K562 (cell line): ENCODE measurements at regions not wholly inside any gene's neighbourhood (a gene's known extent, or its start where the extent isn't known, plus 50 kb on each side); places are given as distances from the start of the nearest gene placed in this dataset.

Source experiments
- EGR1 ChIP-seq: fragments of 450-650 bp; conservative IDR thresholded peaks from 2 replicates; pipeline ENCODE4 v1.6.1; 2017; ENCODE audit warnings: mild to moderate bottlenecking
- ELK1 ChIP-seq: sonication (generic); formaldehyde crosslinking; IDR thresholded peaks from 2 replicates; pipeline ENCODE4 v1.8.1; 2022; ENCODE audit warnings: missing genetic modification reagents
- HMG20B ChIP-seq: fragments of 250-450 bp; sonication (Bioruptor Pico); IDR thresholded peaks from 2 replicates; pipeline ENCODE4 v1.5.0; 2021; ENCODE audit warnings: mild to moderate bottlenecking
- POLR2AphosphoS5 ChIP-seq: IDR thresholded peaks from 2 replicates; pipeline ENCODE4 v1.6.1; 2011; ENCODE audit warnings: mild to moderate bottlenecking, low read depth, low read length, moderate library complexity; ENCODE audit not compliant: control insufficient read depth, insufficient read depth
- RFX5 ChIP-seq: IDR thresholded peaks from 2 replicates; pipeline ENCODE4 v1.6.1; 2011; ENCODE audit warnings: low read depth, mild to moderate bottlenecking, improper control_type of control experiment, low read length
- SRSF9 ChIP-seq: fragments of 200-400 bp; formaldehyde crosslinking; IDR thresholded peaks from 2 replicates; pipeline ENCODE4 v1.6.1; 2017; ENCODE audit warnings: low read depth, low read length, borderline replicate concordance
- SUPT5H ChIP-seq: fragments of 450-650 bp; IDR thresholded peaks from 2 replicates; pipeline ENCODE4 v1.6.1; 2016
- TRIM28 ChIP-seq: fragments of 450-650 bp; IDR thresholded peaks from 2 replicates; pipeline ENCODE4 v1.6.1; 2017
- ZNF384 ChIP-seq: IDR thresholded peaks from 2 replicates; pipeline ENCODE4 v1.6.1; 2012; ENCODE audit warnings: low read depth, low read length, improper control_type of control experiment
- TF ChIP-seq, protein P1 (sequence below): fragments of 250-450 bp; sonication (Bioruptor Pico); IDR thresholded peaks from 2 replicates; pipeline ENCODE4 v1.4.0; 2020; ENCODE audit warnings: mild to moderate bottlenecking, moderate library complexity
- TF ChIP-seq, protein P2 (sequence below), 3 experiments: IDR thresholded peaks in 2 of 3; conservative IDR thresholded peaks in 1 of 3; 2 replicates each; pipeline ENCODE4 v1.5.1; 2011 to 2012; ENCODE audit warnings: low read length in 3 of 3, mild to moderate bottlenecking in 3 of 3, control low read depth in 2 of 3, improper control_type of control experiment in 1 of 3, inconsistent platforms in 1 of 3, low read depth in 1 of 3, mixed read lengths in 1 of 3, moderate library complexity in 1 of 3; ENCODE audit not compliant: insufficient read depth in 2 of 3

GRCh38 chr6:132140189-132140588 lies 189.0 kb upstream of the CCN2 start:
- TF ChIP-seq POLR2AphosphoS5 (no peak), SUPT5H (no peak), RFX5 (no peak), ELK1 (CRISPR knock-in tag) (no peak), TRIM28 (no peak), EGR1 (no peak), HMG20B (CRISPR knock-in tag) (no peak), ZNF384 (no peak), SRSF9 (no peak)
- TF ChIP-seq, protein P1, sequence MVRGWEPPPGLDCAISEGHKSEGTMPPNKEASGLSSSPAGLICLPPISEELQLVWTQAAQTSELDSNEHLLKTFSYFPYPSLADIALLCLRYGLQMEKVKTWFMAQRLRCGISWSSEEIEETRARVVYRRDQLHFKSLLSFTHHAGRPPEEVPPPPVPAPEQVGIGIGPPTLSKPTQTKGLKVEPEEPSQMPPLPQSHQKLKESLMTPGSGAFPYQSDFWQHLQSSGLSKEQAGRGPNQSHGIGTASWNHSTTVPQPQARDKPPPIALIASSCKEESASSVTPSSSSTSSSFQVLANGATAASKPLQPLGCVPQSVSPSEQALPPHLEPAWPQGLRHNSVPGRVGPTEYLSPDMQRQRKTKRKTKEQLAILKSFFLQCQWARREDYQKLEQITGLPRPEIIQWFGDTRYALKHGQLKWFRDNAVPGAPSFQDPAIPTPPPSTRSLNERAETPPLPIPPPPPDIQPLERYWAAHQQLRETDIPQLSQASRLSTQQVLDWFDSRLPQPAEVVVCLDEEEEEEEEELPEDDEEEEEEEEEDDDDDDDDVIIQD: no peak
- TF ChIP-seq, protein P2, sequence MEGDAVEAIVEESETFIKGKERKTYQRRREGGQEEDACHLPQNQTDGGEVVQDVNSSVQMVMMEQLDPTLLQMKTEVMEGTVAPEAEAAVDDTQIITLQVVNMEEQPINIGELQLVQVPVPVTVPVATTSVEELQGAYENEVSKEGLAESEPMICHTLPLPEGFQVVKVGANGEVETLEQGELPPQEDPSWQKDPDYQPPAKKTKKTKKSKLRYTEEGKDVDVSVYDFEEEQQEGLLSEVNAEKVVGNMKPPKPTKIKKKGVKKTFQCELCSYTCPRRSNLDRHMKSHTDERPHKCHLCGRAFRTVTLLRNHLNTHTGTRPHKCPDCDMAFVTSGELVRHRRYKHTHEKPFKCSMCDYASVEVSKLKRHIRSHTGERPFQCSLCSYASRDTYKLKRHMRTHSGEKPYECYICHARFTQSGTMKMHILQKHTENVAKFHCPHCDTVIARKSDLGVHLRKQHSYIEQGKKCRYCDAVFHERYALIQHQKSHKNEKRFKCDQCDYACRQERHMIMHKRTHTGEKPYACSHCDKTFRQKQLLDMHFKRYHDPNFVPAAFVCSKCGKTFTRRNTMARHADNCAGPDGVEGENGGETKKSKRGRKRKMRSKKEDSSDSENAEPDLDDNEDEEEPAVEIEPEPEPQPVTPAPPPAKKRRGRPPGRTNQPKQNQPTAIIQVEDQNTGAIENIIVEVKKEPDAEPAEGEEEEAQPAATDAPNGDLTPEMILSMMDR (IDR thresholded peaks at IDR 0.05 in 2 of 3, conservative IDR thresholded peaks at IDR 0.05 in 1 of 3; ENCODE audit: insufficient read depth in 2 of 3, low read depth in 1 of 3, low read length in 3 of 3): no peak
